HG02759 (cell line): ENCODE measurements at regions not wholly inside any gene's neighbourhood (a gene's known extent, or its start where the extent isn't known, plus 50 kb on each side); places are given as distances from the start of the nearest gene placed in this dataset.
"Not testable (repeated sequence)": the region's sequence is repeated elsewhere in the genome, so short reads cannot be mapped to it uniquely, and the experiment has no call there.

ENCODE experiments used
- ATAC-seq: cut with Tn5 transposase; IDR thresholded peaks from one replicate; pipeline ENCODE4 v1.9.1; 2021; ENCODE audit warnings: mild to moderate bottlenecking, moderate library complexity; ENCODE audit not compliant: unreplicated experiment

DNA sequence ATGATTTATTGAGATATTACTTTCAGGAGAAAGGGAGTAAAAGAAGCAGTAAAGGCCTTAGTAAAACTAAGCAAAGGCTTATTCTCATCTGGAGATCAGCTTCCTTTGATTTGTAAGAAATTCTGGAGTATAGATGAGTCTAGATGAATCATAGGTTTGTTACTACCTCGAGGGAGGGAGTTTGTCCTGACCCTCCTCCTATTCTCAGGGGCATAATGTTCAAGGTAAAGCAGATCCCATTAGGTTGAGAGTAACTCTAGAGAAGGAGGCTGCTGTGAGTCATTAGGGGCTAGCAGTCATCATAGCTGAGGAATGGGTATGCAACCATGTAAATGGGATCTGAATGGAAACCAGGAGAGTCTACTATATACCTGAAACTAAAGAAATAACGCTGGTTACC lies 155.5 kb upstream of the MOCS2 start:
- ATAC-seq = no peak

DNA sequence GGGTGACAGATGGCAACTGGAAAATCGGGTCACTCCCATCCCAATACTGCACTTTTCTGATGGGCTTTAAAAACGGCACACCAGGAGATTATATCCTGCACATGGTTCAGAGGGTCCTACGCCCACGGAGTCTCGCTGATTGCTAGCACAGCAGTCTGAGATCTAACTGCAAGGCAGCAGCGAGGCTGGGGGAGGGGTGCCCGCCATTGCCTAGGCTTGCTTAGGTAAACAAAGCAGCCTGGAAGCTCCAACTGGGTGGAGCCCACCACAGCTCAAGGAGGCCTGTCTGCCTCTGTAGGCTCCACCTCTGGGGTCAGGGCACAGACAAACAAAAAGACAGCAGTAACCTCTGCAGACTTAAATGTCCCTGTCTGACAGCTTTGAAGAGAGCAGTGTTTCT lies 158.7 kb upstream of the MOCS2 start:
- not testable (repeated sequence) for ATAC-seq

DNA sequence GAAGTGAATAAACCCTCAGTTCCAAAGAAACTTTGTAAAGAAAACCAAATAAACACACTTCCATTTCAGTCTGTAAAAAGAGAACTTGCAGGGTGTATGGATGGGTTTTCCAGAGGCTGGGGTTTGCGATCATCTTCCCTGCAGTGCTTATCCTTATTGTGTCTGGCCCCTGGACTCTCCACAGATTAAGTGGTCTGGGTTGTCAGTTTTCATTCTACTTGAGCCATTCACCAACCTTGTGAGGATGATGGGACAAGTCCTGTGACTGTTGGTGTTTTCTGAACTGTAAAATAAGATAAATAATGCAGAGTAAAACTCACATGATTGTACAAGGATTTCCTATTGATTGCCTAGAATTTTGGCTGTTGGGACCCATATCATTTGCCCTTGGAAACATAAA lies 166.1 kb upstream of the MOCS2 start:
- no peak for ATAC-seq

DNA sequence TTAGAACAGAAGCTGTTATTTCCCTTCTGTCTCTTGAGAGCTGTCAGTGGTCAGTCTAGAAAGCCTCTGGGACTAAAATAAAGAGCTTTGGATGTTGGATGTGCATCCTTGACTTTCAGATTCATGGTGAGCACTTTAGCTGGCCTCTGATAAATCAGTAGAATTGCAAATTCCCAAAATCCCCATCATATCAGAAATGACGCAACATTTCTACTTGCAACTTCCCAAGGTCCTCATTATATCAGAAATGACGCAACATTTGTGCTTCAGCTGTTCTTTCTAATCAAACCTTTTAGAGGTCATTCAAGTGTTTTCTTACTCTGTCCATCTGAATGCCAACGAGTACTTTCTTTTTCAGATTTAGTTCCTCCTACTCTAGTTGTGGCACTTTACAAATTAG lies 167.3 kb upstream of the MOCS2 start:
- ATAC-seq = no peak

DNA sequence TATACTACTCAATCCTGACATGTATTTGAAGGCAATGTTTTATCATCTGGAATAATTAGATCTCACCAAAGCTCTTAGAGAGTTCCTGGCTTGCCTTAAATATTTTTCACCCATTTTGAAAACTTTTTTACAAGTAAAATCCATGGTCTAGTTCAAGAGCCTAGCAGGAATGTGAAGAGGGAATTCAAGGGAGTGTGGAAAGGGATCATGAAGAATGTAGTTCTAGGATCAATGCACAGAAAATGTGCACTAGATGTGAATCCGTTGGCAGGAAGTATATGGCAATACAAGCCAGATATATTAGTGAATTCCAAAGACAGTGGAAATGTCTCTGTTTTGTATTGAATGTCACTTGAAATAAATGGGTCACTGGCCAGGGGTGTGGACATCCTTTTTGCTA lies 167.9 kb upstream of the MOCS2 start:
- no peak for ATAC-seq

DNA sequence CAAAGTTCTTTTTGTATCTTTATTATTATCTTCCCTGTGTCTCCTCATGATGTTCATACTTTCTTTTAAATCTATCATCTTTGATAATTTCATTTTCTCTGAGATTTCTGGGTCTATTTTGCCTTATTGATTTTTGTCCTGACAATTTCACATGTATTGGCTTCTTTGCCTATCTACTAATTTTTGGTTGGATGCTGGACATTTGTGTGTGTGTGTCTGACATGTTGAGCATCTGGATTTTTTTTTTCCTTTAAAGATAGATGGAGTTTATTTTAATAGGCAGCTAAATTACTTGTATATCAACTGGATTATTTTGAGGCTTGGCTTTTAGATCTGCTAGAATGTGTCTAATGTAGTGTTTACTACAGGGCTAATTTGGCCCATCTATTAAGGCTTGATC lies 178.0 kb upstream of the MOCS2 start:
- no peak for ATAC-seq

DNA sequence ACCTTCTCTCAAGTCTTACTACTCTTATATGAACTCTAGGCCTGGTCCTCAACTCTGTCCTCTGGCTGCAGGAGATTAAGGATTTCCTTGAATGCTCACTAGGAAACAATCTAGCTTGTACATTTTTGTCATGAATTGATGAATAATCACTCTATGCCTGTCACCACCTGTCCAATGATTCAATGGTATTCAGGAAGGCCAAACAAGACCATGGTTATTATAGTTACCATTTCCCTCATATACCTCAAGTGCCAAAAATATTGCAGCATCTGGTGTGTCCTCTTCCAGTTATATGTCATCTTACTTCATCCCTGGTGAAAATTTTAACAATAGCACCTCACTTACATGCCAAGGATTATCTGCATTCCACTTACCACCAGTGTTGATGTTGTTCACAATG lies 179.0 kb upstream of the MOCS2 start:
- ATAC-seq = no peak

DNA sequence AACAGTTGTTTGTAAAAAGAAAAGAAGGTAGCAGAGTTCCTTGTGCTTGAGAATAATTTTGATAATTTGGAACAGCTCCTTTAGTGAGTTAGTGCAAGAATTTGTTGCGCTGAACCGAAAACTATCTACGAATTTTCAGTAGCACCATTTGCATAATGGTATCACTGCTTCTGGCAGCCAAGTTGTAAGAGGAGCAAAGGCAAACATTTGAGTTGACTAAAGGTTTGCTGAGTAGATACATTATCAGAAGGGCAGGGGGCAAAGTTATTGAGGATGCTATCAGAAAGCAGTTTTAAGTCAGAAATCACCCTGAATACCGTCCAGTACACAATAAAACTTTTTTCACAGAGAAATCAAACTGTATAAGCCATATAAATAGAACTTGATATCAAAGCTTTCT lies 181.5 kb upstream of the MOCS2 start:
- no peak for ATAC-seq

DNA sequence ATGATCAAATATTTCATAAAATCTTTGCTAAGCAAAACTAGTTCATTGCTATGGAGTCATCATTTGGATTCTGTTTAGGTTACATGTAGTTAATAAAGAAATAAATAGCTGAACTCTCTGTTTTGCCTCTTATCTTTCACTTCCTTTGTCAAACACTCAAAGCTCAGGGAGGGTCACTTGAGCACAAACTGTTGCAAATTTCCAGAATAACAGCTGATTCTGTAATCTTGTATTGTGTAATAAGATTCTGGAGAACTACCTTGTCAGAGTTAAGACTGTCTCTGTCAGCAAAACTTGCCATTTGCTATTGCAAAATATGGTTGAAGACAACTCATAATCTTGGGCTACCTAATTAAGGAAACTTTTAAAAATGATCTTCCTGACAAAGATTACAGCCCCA lies 182.0 kb upstream of the MOCS2 start:
- ATAC-seq = no peak

DNA sequence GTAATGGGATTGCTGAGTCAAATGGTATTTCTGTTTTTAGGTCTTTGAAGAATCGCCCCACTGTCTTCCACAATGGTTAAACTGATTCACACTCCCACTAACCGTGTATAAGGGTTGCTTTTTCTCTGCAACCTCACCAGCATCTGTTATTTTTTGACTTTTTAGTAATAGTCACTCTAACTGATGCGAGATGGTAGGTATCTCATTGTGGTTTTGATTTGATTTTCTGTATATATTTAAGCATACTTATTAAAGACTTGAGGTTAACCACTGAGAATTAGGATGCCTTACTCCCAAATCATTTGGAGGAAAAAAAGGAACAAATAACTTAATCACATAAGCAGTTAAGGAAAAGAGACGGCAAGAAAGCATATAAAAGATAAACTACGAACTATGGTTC lies 181.6 kb upstream of the FST start:
- no peak for ATAC-seq

DNA sequence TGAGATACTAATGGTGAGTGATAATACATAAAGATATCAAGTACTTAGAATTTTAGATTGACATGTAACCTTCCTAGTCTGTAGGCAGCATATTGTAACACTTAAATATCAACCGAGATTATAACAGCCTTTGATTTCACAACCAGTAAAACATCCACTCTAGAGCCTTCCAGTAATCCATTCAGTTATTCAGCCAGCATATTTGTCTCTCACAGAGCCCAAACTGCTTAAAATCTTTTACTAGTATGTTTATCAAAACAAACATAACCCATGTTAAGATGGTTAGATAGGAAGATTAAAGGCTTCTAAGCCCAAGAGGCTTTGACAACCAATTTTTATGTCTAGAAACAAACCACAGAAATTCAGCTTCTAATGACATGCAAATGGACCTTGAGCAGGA lies 177.9 kb upstream of the FST start:
- ATAC-seq = no peak

DNA sequence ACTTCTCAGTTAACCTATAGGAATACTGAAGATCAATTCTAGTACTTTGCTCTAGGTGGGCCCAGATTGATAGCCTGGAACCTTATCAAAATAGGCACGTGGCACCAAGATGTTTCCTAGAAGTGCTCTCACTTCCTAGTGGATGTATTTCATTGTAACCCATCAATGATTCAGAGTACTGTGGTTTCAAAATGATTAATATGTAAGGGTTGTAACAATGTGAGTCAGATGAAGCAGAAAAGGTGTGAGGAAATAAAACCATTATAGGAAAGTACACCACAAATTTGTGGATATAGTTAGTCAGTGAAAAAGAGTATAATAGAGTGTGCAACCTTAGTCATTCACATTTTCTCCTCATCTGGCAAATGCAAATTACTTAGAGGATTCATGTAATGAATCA lies 177.3 kb upstream of the FST start:
- ATAC-seq = no peak

DNA sequence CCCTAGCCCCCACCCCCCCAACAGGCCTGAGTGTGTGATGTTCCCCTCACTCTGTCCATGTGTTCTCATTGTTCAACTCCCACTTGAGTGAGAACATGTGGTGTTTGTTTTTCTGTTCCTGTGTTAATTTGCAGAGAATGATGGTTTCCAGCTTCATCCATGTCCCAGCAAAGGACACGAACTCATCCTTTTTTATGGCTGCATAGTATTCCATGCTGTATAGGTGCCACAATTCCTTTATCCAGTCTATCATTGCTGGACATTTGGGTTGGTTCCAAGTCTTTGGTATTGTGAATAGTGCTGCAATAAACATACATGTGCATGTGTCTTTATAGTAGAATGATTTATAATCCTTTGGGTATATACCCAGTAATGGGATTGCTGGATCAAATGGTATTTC lies 175.1 kb upstream of the FST start:
- not testable (repeated sequence) for ATAC-seq

DNA sequence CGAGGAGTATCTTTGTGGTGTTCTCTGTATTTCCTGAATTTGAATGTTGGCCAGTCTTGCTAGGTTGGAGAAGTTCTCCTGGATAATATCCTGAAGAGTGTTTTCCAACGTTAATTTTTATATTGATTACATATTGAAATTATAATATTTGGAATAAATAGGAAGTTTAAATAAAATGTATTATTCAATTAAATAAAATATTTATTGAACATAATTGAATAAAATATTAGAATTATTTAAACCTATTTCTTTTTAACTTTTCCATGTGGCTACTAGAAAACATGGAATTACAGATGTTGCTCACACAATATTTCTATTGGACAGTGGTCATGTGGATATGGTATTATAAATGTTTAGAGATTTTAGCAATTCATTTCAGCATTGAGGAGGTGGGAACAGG lies 170.8 kb upstream of the FST start:
- ATAC-seq = no peak

DNA sequence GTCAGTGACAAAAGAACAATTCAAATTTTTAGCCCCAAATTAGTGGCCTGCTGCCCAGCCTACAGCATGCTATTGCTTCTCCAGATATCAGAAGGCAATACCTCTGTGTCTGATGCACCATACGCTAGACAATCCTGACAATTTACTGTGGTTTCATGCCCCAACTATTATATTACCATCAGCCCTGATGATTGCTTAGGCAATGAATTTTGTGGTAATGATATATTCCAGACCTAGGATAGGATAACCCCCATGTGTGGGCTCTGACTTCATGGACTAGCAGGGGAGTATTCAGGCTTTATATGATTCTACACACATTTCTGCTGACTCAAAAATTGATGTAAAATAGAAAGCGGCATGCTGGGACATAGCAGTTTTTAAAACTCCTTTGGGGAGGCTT lies 168.7 kb upstream of the FST start:
- no peak for ATAC-seq

DNA sequence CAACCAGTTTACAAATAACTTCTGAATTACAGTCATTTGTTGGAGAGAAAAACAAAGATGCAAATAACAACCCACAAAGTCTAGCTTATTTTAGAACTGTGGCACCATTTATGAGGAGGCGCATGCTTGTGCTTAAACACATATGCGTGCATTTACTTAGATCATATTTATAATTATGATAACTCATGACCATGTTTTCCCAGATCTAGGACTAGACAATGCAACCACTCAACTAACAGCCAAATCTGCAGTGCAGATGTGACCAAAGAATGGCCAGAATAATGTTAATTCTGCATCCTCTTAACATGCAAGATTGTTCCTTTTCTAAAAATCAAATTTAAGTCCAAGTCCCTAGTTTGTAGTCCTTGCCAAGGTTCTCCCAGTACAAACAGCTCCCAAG lies 167.3 kb upstream of the FST start:
- ATAC-seq = no peak

DNA sequence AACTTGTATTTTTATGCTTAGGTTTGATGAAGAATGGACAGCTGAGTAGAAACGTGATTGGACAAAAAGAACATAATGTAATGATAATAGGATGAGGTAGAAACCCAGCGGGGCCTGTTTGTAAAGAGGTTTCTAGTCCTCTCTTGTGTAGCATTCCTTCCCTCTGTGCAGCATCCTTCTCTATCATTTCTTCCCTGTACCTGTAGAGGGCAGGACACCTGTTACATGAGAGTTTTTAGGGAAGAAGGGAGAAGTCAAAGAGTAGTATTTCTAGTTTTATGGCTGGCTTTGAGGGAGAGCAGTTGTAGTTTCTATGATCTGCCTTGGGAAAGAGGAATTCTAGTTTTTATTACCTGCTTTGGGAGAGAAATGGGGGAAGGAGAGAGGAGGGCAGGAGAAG lies 162.1 kb upstream of the FST start:
- ATAC-seq = no peak

DNA sequence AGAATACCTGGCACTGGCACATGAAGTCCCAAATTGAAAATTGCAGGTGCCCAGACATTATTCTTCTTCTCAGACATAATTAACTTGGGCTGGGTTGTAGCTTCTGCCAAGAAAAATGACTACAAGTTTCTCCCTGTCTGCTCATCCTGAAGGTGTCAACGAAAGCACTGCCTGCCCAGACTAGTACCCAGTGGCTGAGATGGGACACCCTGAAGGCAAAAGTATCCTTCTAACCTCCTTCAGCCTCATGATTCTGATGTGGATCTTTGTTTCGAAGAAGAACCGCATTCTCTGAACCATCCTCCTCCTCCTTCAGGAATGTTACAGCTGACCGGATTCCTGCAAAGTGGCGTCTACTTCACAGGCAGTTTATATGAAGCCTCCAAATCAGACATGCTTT lies 161.1 kb upstream of the FST start:
- ATAC-seq = no peak

DNA sequence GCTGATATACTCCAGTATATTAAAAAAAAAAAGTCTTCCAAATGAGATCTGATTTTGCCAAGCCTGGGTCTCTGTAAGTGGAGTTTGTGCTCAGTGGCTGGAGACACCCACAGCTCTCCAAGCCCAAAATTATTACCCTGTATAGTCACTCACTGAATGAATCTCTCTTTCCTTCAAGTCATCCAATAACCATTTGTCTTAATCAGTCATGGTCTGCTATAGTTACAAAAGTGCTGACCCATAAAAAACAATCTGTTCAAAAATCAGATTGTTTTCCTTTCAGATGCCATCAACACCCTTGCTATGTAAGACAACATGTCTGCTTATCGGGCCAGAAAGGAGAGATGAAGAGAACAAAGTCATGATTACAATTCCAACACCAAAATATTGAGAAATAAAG lies 159.4 kb upstream of the FST start:
- no peak for ATAC-seq

DNA sequence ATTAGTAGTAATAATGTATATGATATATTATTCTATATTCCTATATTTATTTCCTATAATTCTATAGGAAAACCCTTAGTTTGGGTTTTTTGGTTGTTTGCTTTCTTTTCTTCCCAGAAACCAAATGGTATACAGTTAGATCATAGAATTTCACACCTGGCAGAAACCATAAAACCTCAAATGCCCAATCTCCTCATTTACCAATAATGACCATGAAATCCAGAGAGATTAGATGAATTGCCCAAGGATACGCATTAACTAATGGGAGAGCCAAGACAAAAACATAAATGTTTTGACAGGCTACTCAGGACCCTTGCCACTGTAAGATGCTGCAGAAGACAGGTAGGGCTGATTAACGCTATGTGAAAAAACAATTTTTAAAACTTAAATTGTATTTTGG lies 158.7 kb upstream of the FST start:
- no peak for ATAC-seq

DNA sequence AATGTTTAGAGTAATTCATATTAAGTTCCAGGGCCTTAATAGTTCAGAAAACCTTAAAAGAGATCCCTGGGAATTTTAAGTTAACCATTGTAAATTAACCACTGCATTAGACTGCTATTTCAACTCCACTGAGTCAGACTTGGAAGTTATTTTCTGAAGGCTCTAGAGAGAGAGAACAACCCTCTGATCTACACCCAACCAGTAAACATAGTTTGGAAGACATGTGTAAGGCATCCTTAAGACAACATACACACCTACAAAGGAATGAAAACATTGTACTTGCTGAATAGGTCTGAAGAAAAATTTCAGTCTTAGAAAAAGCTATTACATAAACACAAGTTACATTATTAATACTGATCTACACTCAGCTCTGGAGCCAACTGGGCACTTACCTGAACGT lies 158.2 kb upstream of the FST start:
- no peak for ATAC-seq

DNA sequence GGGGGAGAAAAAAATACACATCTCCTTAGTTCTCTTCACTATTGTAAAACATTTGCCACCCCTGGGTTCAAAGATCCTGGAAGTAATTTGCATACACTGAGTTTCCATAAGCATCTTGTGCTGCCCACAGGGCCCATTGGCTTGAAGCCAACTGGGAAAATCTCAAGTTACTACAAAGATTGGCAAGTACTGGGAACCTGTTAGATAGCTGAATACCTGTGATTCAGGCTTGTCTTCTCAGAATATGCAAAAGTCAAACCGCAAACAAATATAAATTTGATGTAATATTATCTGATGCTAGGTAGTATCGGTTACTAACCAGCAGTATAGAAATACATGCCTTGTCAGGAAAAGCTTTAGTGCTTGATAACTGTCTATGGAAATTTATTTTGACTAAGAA lies 156.9 kb upstream of the FST start:
- peak; percentile 5 for ATAC-seq

DNA sequence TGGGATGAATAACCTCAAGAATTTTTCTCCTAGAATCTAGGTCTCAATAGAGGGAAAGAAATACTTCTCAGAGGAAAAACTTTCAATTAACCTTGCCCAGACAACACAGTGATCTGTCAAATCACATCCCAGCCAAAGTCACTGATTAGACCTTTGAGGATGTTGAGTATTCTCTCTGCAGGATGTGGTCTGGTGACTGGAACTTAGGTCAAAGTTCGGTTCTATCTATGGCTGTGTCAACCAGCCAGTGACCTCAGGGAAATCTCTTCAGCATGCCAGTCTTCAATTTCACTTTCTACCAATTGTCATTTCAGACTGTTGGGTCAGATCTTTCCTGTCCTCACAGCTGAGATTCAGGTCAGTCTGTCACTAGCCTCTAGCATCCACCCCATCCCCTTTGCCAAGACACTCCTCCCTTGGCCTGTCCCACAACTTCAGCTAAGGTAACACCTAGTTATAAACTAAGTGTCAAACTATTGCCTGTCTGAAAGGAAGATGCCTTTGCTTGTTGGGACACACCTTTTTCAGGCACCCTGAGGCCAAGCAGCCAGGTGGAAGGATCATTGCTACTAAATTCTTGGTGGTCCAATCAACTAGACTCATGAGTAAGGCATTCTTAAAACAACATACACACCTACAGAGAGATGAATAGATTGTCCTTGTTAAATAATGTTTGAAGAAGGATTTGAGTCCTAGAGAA lies 156.3 kb upstream of the FST start:
- ATAC-seq = peak; percentile 89
